B cell (primary cell): ENCODE measurements at regions not wholly inside any gene's neighbourhood (a gene's known extent, or its start where the extent isn't known, plus 50 kb on each side); places are given as distances from the start of the nearest gene placed in this dataset.

Source experiments
- ATAC-seq: fragments of 200-7000 bp; cut with Tn5 transposase; one replicate; pipeline ENCODE4 v1.10.0; 2021; ENCODE audit warnings: low read depth, mild to moderate bottlenecking, moderate number of reproducible peaks, moderate library complexity
- CTCF ChIA-PET: fragments of 350-600 bp; sonication (Branson Sonifier 250); formaldehyde crosslinking; loops from one replicate; lab custom pipeline; 2021; ENCODE audit warnings: antibody characterized with exemption, inconsistent platforms; lab: Charles Lee
- POLR2A ChIA-PET: fragments of 350-600 bp; sonication (Branson Sonifier 250); formaldehyde crosslinking; loops from one replicate; lab custom pipeline; 2021; ENCODE audit warnings: antibody characterized with exemption; lab: Charles Lee
- DNase-seq: peaks from one replicate; pipeline ENCODE4 v3.0.0; 2013
- H2AFZ ChIP-seq: 2 replicates; pipeline ENCODE4 v1.6.1; 2012; ENCODE audit warnings: mild to moderate bottlenecking, low read depth, low read length; ENCODE audit not compliant: insufficient read depth, poor library complexity, severe bottlenecking
- H3K27ac ChIP-seq, 2 donors: 1 replicate in 1 of 2; 2 replicates in 1 of 2; pipeline ENCODE4 v1.5.1; 2012 to 2013; ENCODE audit warnings: low read length in 2 of 2, mild to moderate bottlenecking in 2 of 2, moderate library complexity in 1 of 2
- H3K27me3 ChIP-seq, 4 experiments: fragments of 200-600 bp in 1 of 4; sonication (generic) in 1 of 4; replicated peaks in 1 of 4; 1 replicate in 2 of 4; 2 replicates in 2 of 4; pipeline versions ENCODE4 v1.6.1 to v1.7.0; 2013 to 2016; ENCODE audit warnings: low read length in 3 of 4, mild to moderate bottlenecking in 2 of 4, mixed read lengths in 1 of 4, moderate library complexity in 1 of 4; ENCODE audit not compliant: insufficient read depth in 4 of 4, control insufficient read depth in 3 of 4; ENCODE audit errors: control extremely low read depth in 1 of 4
- H3K36me3 ChIP-seq, 2 experiments: replicated peaks in 1 of 2; 1 replicate in 1 of 2; 2 replicates in 1 of 2; pipeline versions ENCODE4 v1.6.1 to v1.7.1; 2013; ENCODE audit warnings: low read length in 1 of 2; ENCODE audit not compliant: insufficient read depth in 2 of 2, control insufficient read depth in 1 of 2; ENCODE audit errors: control extremely low read depth in 1 of 2, extremely low read depth in 1 of 2
- H3K4me1 ChIP-seq, 2 donors: fragments of 200-600 bp in 1 of 2; sonication (generic) in 1 of 2; 1 replicate in 1 of 2; 2 replicates in 1 of 2; pipeline versions ENCODE4 v1.5.1 to v1.6.1; 2013 to 2017; ENCODE audit warnings: low read length in 2 of 2; ENCODE audit not compliant: control insufficient read depth in 2 of 2, insufficient read depth in 2 of 2
- H3K4me2 ChIP-seq: replicated peaks from 2 replicates; pipeline ENCODE3; 2012; ENCODE audit warnings: mild to moderate bottlenecking, low read depth, low read length; ENCODE audit not compliant: poor library complexity, severe bottlenecking
- H3K4me3 ChIP-seq, 5 experiments: fragments of 200-600 bp in 1 of 5; sonication (generic) in 1 of 5; 1 replicate in 3 of 5; 2 replicates in 2 of 5; pipeline versions ENCODE4 v1.5.1 to v1.7.0; 2011 to 2016; ENCODE audit warnings: low read length in 4 of 5, mild to moderate bottlenecking in 4 of 5, low read depth in 2 of 5, control low read depth in 1 of 5, moderate library complexity in 1 of 5; ENCODE audit not compliant: insufficient read depth in 1 of 5; ENCODE audit errors: control extremely low read depth in 1 of 5, extremely low read depth in 1 of 5
- H3K79me2 ChIP-seq: fragments of 200-600 bp; sonication (generic); one replicate; pipeline ENCODE4 v1.6.0; 2016; ENCODE audit warnings: low read length; ENCODE audit not compliant: control insufficient read depth, insufficient read depth
- H3K9ac ChIP-seq: fragments of 200-600 bp; sonication (generic); 2 replicates; pipeline ENCODE4 v1.6.1; 2017; ENCODE audit warnings: mild to moderate bottlenecking, low read length, moderate library complexity
- H3K9me3 ChIP-seq, 3 donors: one replicate each; pipeline versions ENCODE4 v1.6.1 to v1.7.1; 2013; ENCODE audit warnings: low read length in 2 of 3; ENCODE audit not compliant: control insufficient read depth in 2 of 3, insufficient read depth in 1 of 3; ENCODE audit errors: control extremely low read depth in 1 of 3
- H4K20me1 ChIP-seq: 2 replicates; pipeline ENCODE4 v1.6.0; 2012; ENCODE audit warnings: mild to moderate bottlenecking, low read length; ENCODE audit not compliant: insufficient read depth, control insufficient read depth, poor library complexity, severe bottlenecking
- H3K27ac Mint-ChIP-seq: one replicate; pipeline ENCODE4 v1.8.0; 2021; ENCODE audit warnings: mixed read lengths
- H3K27me3 Mint-ChIP-seq: one replicate; pipeline ENCODE4 v1.8.0; 2021; ENCODE audit warnings: mixed read lengths
- H3K4me1 Mint-ChIP-seq: one replicate; pipeline ENCODE4 v1.8.0; 2021; ENCODE audit warnings: mixed read lengths
- H3K4me3 Mint-ChIP-seq: one replicate; pipeline ENCODE4 v1.8.0; 2021; ENCODE audit warnings: mixed read lengths
- H3K9me3 Mint-ChIP-seq: one replicate; pipeline ENCODE4 v1.8.0; 2022; ENCODE audit warnings: mixed read lengths; ENCODE audit not compliant: insufficient read depth
- CTCF ChIP-seq: fragments of 200-600 bp; IDR thresholded peaks from one replicate; pipeline ENCODE4 v1.8.0; 2022; ENCODE audit warnings: antibody characterized with exemption, mild to moderate bottlenecking
- EZH2 ChIP-seq: IDR thresholded peaks from 2 replicates; pipeline ENCODE4 v1.6.1; 2012; ENCODE audit warnings: borderline replicate concordance, low read depth, mild to moderate bottlenecking, moderate library complexity, low read length; ENCODE audit not compliant: insufficient read depth, poor library complexity, severe bottlenecking
- WGBS: methylation state at CpG from one replicate; pipeline ENCODE4 v1.1.5; 2013; ENCODE audit warnings: missing lambda C conversion rate; ENCODE audit not compliant: insufficient coverage; 5-methylcytosine and 5-hydroxymethylcytosine counted together
- intact Hi-C: fragments of 100-400 bp; cut with micrococcal nuclease; formaldehyde crosslinking; loops from one replicate; pipeline ENCODE4 v1.10.0; 2022

GRCh38 chr2:118505436-118505835, 342.0 kb downstream of the EN1 start:
- H3K36me3 ChIP-seq, result no peaks in the 10 kb centered on the region
- no peak overlapping the region for H3K4me3 ChIP-seq
- no peaks in the 10 kb centered on the region for H3K4me1 Mint-ChIP-seq
- H3K27ac Mint-ChIP-seq, result no peak overlapping the region
- no peaks in the 10 kb centered on the region for H3K79me2 ChIP-seq
- intact Hi-C loops, result no loop called here
- no peaks in the 10 kb centered on the region for H3K27me3 ChIP-seq
- ATAC-seq, result no peak
- no peaks in the 10 kb centered on the region for H3K9me3 Mint-ChIP-seq
- no peak overlapping the region for H3K9ac ChIP-seq
- no peak overlapping the region for H3K4me2 ChIP-seq
- no peaks in the 10 kb centered on the region for H4K20me1 ChIP-seq
- TF ChIP-seq CTCF (no peak), EZH2 (no peak)
- no peak overlapping the region for H3K27ac ChIP-seq
- H2AFZ ChIP-seq, result no peak overlapping the region
- POLR2A ChIA-PET, result no interaction called here
- no peak overlapping the region for H3K4me3 Mint-ChIP-seq
- H3K9me3 ChIP-seq, result no peaks in the 10 kb centered on the region
- WGBS, result 92% methylated on average over 2 of the region's 2 CpGs
- H3K4me1 ChIP-seq, result no peaks in the 10 kb centered on the region
- no peak for DNase-seq
- no peaks in the 10 kb centered on the region for H3K27me3 Mint-ChIP-seq
- CTCF ChIA-PET, result no interaction called here

DNA sequence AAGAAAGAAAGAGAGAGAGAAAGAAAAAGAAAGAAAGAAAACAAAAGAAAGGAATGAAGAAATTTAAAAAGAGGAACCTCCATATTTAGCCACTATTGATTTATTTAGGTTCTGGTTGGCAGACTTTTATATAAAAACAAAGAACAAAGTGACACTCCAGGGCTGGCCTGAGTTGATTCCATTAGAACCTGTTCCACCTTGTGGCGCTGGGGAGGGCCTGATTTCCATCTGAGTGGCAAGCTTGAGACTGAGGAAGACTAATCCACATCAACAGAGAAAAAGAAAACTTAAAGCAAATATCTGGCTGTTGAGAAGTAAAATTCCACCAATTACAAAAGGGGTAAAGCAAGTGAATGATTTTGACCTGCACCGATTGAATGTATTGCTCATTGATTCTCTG, 345.3 kb downstream of the EN1 start:
- H3K36me3 ChIP-seq, result no peaks in the 10 kb centered on the region
- H3K4me2 ChIP-seq, result no peak overlapping the region
- no peak overlapping the region for H3K9ac ChIP-seq
- DNase-seq (no peak), ATAC-seq (no peak)
- no peak overlapping the region for H2AFZ ChIP-seq
- no peaks in the 10 kb centered on the region for H3K79me2 ChIP-seq
- intact Hi-C loops, result no loop called here
- H3K9me3 Mint-ChIP-seq, result no peaks in the 10 kb centered on the region
- H3K27me3 Mint-ChIP-seq, result no peaks in the 10 kb centered on the region
- H3K27ac Mint-ChIP-seq, result no peak overlapping the region
- no peak overlapping the region for H3K4me3 Mint-ChIP-seq
- H3K27me3 ChIP-seq, result no peaks in the 10 kb centered on the region
- no peaks in the 10 kb centered on the region for H3K9me3 ChIP-seq
- CTCF ChIA-PET, result no interaction called here
- H3K4me1 Mint-ChIP-seq, result no peaks in the 10 kb centered on the region
- WGBS, result no CpG with 5 or more reads among the region's 2 CpGs
- TF ChIP-seq EZH2 (no peak), CTCF (no peak)
- no peaks in the 10 kb centered on the region for H4K20me1 ChIP-seq
- H3K27ac ChIP-seq, result no peak overlapping the region
- POLR2A ChIA-PET, result no interaction called here
- H3K4me1 ChIP-seq, result no peaks in the 10 kb centered on the region
- no peak overlapping the region for H3K4me3 ChIP-seq
